LNCAP (cell line): ENCODE measurements at regions not wholly inside any gene's neighbourhood (a gene's known extent, or its start where the extent isn't known, plus 50 kb on each side); places are given as distances from the start of the nearest gene placed in this dataset.

Experiments used
- TF ChIP-seq, protein P1 (sequence below): fragments of 450-650 bp; IDR thresholded peaks from 2 replicates; pipeline ENCODE4 v1.5.1; 2017; ENCODE audit warnings: mild to moderate bottlenecking

DNA sequence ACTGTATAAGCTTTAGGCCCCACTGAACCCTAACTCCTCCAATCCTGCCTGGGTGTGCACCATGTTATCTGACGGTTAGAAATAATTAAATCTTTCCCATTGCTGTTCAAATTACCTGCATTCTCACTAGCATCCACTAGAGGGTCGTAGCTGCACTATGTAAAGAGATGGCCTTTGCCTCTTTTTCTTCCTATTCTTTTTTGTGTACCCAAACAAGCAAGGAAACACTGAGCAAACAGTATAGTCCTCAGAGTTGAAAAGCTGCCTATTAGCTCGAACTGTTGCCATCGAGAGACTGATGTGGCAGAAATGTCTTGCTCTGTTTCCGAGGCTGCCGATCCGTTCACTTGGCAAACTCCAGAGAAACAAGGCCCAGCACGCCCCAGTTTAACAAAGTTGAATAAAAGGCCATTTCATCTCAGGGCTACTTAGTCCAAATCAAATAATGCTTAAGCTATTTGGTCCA is 163.8 kb upstream of the TRPM3 start:
- TF ChIP-seq, protein P1, sequence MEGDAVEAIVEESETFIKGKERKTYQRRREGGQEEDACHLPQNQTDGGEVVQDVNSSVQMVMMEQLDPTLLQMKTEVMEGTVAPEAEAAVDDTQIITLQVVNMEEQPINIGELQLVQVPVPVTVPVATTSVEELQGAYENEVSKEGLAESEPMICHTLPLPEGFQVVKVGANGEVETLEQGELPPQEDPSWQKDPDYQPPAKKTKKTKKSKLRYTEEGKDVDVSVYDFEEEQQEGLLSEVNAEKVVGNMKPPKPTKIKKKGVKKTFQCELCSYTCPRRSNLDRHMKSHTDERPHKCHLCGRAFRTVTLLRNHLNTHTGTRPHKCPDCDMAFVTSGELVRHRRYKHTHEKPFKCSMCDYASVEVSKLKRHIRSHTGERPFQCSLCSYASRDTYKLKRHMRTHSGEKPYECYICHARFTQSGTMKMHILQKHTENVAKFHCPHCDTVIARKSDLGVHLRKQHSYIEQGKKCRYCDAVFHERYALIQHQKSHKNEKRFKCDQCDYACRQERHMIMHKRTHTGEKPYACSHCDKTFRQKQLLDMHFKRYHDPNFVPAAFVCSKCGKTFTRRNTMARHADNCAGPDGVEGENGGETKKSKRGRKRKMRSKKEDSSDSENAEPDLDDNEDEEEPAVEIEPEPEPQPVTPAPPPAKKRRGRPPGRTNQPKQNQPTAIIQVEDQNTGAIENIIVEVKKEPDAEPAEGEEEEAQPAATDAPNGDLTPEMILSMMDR: peak; percentile 92

DNA sequence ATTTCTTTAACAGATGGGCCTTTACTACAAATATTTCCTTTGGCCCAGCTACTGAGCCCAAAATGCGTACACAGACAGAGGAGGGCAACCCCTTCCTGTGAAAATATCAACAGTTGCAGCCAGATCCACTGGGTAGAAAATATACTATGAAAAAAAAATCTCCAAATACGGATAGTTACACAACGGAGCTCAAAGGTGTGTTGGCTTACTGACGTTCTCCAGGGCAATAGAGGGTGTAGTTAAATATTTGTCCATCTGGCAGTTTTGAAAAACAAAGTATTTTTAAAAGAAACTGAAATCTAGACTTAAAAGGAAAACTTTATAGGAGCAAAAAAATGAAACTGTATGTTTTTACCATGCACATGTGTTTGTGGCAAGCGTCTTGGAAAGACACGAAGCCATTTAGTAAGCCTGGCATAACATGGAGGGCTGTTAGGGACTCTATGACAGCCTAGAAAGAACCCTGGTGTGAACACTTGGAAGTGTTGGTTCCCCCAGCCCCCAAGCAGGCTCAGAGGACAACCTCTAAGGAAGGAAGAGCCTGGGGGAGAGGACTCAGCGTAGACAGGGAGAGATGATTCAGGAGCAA is 157.8 kb upstream of the TRPM3 start:
- TF ChIP-seq, protein P1: no peak

DNA sequence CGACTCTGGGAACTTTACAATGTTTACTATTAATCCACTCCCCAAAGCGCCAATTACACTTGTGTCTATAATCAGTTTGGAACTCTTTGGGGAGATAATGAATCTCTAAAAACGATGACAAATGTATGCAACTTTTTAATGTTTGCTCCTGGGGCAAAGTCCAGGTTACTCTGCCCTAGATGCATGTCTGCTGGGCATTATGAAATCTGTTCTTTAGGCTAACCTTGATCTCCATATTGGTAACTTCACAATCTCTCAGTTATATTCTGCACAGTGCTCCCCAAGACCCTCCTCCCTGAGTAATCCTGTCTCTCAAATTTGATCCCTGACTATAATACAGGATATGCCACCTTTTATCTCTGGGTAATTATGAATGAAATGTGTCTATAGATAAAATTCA is 152.2 kb upstream of the TRPM3 start:
- TF ChIP-seq, protein P1: no peak

DNA sequence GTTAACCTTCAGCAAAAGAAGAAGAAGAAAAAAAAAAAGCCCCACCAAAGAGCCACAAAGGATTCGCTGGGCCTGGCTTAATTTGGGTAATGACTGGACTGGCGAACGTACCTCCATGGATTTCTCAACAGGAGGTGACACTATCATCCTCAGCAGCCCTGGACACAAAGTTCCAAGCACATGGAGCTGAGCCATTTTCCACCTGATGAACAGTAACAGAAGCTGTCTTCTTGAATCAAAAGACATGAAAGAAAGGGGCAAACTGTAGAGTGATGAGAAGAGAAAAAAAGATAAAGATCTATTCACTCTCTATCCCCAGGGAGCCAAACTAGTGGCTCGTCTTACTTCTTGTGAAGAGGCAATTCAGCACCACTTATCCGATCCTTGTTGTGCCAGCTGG is 150.2 kb upstream of the TRPM3 start:
- TF ChIP-seq, protein P1: no peak

DNA sequence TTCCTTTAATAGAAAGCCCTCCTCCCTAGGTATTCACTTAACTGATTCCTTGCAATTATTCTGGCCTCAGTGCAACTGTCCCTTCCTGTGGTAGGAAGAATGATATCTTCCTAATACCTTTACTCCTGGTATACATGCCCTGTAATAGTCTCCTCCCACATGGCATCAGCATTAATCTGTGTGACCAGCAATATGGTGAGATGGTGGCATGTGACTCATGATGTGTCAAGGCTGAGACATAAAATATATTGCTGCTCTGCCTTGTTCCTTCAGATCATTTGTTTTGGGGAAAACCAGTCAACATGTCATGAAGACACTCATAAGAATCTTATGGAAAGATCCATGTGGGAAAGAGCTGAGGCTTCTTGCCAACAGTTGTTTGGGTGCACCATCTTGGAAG is 149.1 kb upstream of the TRPM3 start:
- TF ChIP-seq, protein P1: no peak

DNA sequence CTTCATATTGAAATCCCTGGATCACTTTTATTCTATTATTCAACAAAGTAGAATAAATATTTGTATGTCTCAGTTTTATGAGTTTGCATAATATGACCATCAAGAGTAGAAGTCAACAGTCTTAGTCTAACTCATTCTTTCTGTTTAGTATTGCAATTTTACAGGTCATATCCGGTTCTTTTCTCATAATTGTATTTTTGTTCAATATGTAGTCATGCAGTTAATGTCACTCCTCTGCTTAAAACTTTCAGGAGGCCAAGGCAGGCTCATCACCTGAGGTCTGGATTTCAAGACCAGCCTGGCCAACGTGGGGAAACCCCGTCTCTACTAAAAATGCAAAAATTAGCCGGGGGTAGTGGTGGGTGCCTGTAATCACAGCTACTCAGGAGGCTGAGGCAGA is 148.4 kb upstream of the TRPM3 start:
- TF ChIP-seq, protein P1: no peak

DNA sequence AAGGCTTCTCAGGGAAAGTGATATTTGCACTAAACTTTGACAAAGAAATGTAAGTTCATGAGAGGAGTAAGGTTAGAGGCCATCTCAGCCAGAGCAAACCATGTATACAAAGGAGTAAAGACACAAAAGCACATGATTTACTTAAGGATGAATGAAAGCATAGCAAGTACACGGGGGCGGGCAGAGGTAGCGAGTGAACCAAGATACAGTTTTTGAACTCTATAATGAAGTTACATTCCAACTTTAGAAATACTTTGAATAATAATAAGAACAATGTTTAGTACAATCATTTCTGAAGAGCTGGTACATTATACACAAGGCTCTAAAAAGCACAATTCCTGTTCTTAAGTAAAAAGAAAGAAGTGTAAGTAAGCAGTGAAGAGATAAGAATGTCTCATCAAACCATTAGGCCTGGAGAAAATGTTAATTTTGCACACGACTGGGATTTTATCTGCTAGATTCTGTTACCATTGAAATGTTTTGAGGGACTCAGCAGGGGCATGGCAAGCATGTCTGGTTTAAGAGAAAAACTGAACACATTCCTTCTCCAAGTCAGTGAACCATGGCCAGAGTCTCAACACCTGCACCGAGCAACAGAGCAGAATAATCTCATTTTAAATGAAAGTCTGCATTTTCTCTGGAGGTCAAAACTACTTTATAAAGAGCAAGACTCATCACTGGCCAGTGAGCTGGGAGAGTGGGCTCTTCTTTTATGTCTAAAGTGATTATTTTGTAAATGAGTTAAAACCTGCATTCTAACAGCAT is 147.6 kb upstream of the TRPM3 start:
- TF ChIP-seq, protein P1: no peak
